Astrocyte (in vitro differentiated cells and primary cell): ENCODE measurements at regions not wholly inside any gene's neighbourhood (a gene's known extent, or its start where the extent isn't known, plus 50 kb on each side); places are given as distances from the start of the nearest gene placed in this dataset.
"Not testable (repeated sequence)": the region's sequence is repeated elsewhere in the genome, so short reads cannot be mapped to it uniquely, and the experiment has no call there.

Experiments used
- DNase-seq: peaks from one replicate; pipeline ENCODE4 v3.0.0-alpha.2; 2010; ENCODE audit warnings: low read depth
- FAIRE-seq: peaks from 2 replicates; lab custom pipeline; 2011; peaks lifted over from hg19 to GRCh38; lab: Jason Lieb, UNC
- H2AFZ ChIP-seq: 2 replicates; pipeline ENCODE4 v1.6.0; 2012; ENCODE audit warnings: low read depth, low read length, inconsistent platforms
- H3K27ac ChIP-seq: 2 replicates; pipeline ENCODE4 v1.5.1; 2011; ENCODE audit warnings: low read depth, low read length, inconsistent platforms
- H3K27me3 ChIP-seq: 2 replicates; pipeline ENCODE4 v1.6.0; 2011; ENCODE audit warnings: low read length, inconsistent platforms; ENCODE audit not compliant: insufficient read depth
- H3K36me3 ChIP-seq: 2 replicates; pipeline ENCODE4 v1.5.1; 2011; ENCODE audit warnings: low read length, inconsistent platforms; ENCODE audit not compliant: insufficient read depth
- H3K4me1 ChIP-seq: 2 replicates; pipeline ENCODE4 v1.5.1; 2011; ENCODE audit warnings: low read length, inconsistent platforms; ENCODE audit not compliant: insufficient read depth
- H3K4me2 ChIP-seq: 2 replicates; pipeline ENCODE4 v1.6.0; 2012; ENCODE audit warnings: low read length, inconsistent platforms
- H3K4me3 ChIP-seq: 2 replicates; pipeline ENCODE4 v1.5.1; 2011; ENCODE audit warnings: low read depth, mild to moderate bottlenecking, low read length, inconsistent platforms; ENCODE audit not compliant: insufficient read depth
- H3K79me2 ChIP-seq: 2 replicates; pipeline ENCODE4 v1.6.0; 2012; ENCODE audit warnings: mild to moderate bottlenecking, low read length, inconsistent platforms; ENCODE audit not compliant: insufficient read depth
- H3K9ac ChIP-seq: 2 replicates; pipeline ENCODE4 v1.6.0; 2012; ENCODE audit warnings: mild to moderate bottlenecking, low read length, inconsistent platforms
- H3K9me3 ChIP-seq: 2 replicates; pipeline ENCODE4 v1.5.1; 2012; ENCODE audit warnings: low read depth, mild to moderate bottlenecking, low read length, inconsistent platforms; ENCODE audit not compliant: insufficient read depth
- H4K20me1 ChIP-seq: 2 replicates; pipeline ENCODE4 v1.6.0; 2012; ENCODE audit warnings: low read length, inconsistent platforms; ENCODE audit not compliant: insufficient read depth
- H3K27ac Mint-ChIP-seq: one replicate; pipeline ENCODE4 v1.8.0; 2021; ENCODE audit warnings: mild to moderate bottlenecking, mixed read lengths; ENCODE audit not compliant: unreplicated experiment
- H3K27me3 Mint-ChIP-seq: one replicate; pipeline ENCODE4 v1.8.0; 2021; ENCODE audit warnings: low read depth, mixed read lengths; ENCODE audit not compliant: unreplicated experiment
- H3K36me3 Mint-ChIP-seq: one replicate; pipeline ENCODE4 v1.8.0; 2021; ENCODE audit warnings: low read depth, mixed read lengths; ENCODE audit not compliant: unreplicated experiment
- H3K4me1 Mint-ChIP-seq: one replicate; pipeline ENCODE4 v1.8.0; 2021; ENCODE audit warnings: low read depth, mixed read lengths; ENCODE audit not compliant: unreplicated experiment
- H3K4me3 Mint-ChIP-seq: one replicate; pipeline ENCODE4 v1.8.0; 2021; ENCODE audit warnings: mild to moderate bottlenecking, moderate library complexity, mixed read lengths; ENCODE audit not compliant: unreplicated experiment
- H3K9me3 Mint-ChIP-seq: one replicate; pipeline ENCODE4 v1.8.0; 2021; ENCODE audit warnings: mild to moderate bottlenecking, mixed read lengths; ENCODE audit not compliant: unreplicated experiment
- CTCF ChIP-seq: IDR thresholded peaks from 2 replicates; pipeline ENCODE4 v1.5.1; 2011; ENCODE audit warnings: low read depth, mild to moderate bottlenecking, inconsistent platforms, low read length, moderate library complexity; ENCODE audit not compliant: insufficient read depth
- EZH2 ChIP-seq: IDR thresholded peaks from 2 replicates; pipeline ENCODE4 v1.6.1; 2012; ENCODE audit warnings: mild to moderate bottlenecking, low read length, inconsistent platforms; ENCODE audit not compliant: insufficient read depth

- no peaks in the 10 kb centered on the region for H3K9me3 ChIP-seq
- TF ChIP-seq EZH2, result no peak
- TF ChIP-seq CTCF, result no peak
- DNase-seq (no peak), FAIRE-seq (no peak)
- no peak overlapping the region for H3K4me2 ChIP-seq
- H3K79me2 ChIP-seq, result no peaks in the 10 kb centered on the region
- no peak overlapping the region for H3K4me3 Mint-ChIP-seq
- peaks cover 2% of the 10 kb centered on the region for H3K4me1 Mint-ChIP-seq
- H3K27me3 ChIP-seq, result no peaks in the 10 kb centered on the region
- no peaks in the 10 kb centered on the region for H3K36me3 ChIP-seq
- no peak overlapping the region for H3K9ac ChIP-seq
- H3K9me3 Mint-ChIP-seq, result no peaks in the 10 kb centered on the region
- H3K27ac ChIP-seq, result no peak overlapping the region
- H4K20me1 ChIP-seq, result no peaks in the 10 kb centered on the region
- H3K36me3 Mint-ChIP-seq, result no peaks in the 10 kb centered on the region
- no peaks in the 10 kb centered on the region for H3K27me3 Mint-ChIP-seq
- no peak overlapping the region for H3K4me3 ChIP-seq
- no peak overlapping the region for H2AFZ ChIP-seq
- no peak overlapping the region for H3K27ac Mint-ChIP-seq
- H3K4me1 ChIP-seq, result no peaks in the 10 kb centered on the region
Observed at GRCh38 chr2:77721593-77721992, 199.4 kb upstream of the LRRTM4 start.

GRCh38 chr2:77725045-77725444, 202.9 kb upstream of the LRRTM4 start:
- DNase-seq (no peak), FAIRE-seq (no peak)
- Histone ChIP-seq H3K36me3 (no peaks in the 10 kb centered on the region), H3K4me3 (no peak overlapping the region), H2AFZ (no peak overlapping the region), H3K27me3 (no peaks in the 10 kb centered on the region), H3K9me3 (no peaks in the 10 kb centered on the region), H3K4me1 (no peaks in the 10 kb centered on the region), H3K4me2 (no peak overlapping the region), H3K9ac (no peak overlapping the region), H3K79me2 (no peaks in the 10 kb centered on the region), H4K20me1 (no peaks in the 10 kb centered on the region), H3K27ac (no peak overlapping the region)
- Mint-ChIP-seq H3K27ac (no peak overlapping the region), H3K4me1 (peaks cover 4% of the 10 kb centered on the region), H3K9me3 (no peaks in the 10 kb centered on the region), H3K36me3 (no peaks in the 10 kb centered on the region), H3K27me3 (no peaks in the 10 kb centered on the region), H3K4me3 (no peak overlapping the region)
- TF ChIP-seq CTCF, result no peak
- no peak for TF ChIP-seq EZH2

- H3K36me3 ChIP-seq, H3K9me3 ChIP-seq, H3K36me3 Mint-ChIP-seq, H3K27ac ChIP-seq, H3K4me2 ChIP-seq, H3K79me2 ChIP-seq, FAIRE-seq, DNase-seq, H3K27ac Mint-ChIP-seq, H3K9ac ChIP-seq, H3K27me3 Mint-ChIP-seq, H3K4me3 ChIP-seq, H3K27me3 ChIP-seq, H3K4me1 ChIP-seq, H3K4me1 Mint-ChIP-seq, H4K20me1 ChIP-seq, H3K9me3 Mint-ChIP-seq, H3K4me3 Mint-ChIP-seq, H2AFZ ChIP-seq: not testable (repeated sequence)
Observed at GRCh38 chr2:77734662-77735340, 212.6 kb upstream of the LRRTM4 start.
